HEK293 (cell line): ENCODE measurements at regions not wholly inside any gene's neighbourhood (a gene's known extent, or its start where the extent isn't known, plus 50 kb on each side); places are given as distances from the start of the nearest gene placed in this dataset.

Experiments
- CTCF ChIP-seq: fragments of 450-650 bp; formaldehyde crosslinking; IDR thresholded peaks from 2 replicates; pipeline ENCODE4 v1.5.1; 2016; ENCODE audit warnings: missing biosample characterization, missing genetic modification characterization
- IKZF3 ChIP-seq: fragments of 450-650 bp; IDR thresholded peaks from 2 replicates; pipeline ENCODE4 v1.5.0; 2018; ENCODE audit warnings: missing biosample characterization, mild to moderate bottlenecking, missing genetic modification characterization, moderate library complexity

GRCh38 chr10:44835300-44835699 is 75.8 kb upstream of the TMEM72 start:
- no peak for TF ChIP-seq CTCF (tag by site-specific recombination)
- TF ChIP-seq IKZF3 (tag by site-specific recombination): no peak
